ENCODE measurements at regions not wholly inside any gene's neighbourhood (a gene's known extent, or its start where the extent isn't known, plus 50 kb on each side); places are given as distances from the start of the nearest gene placed in this dataset.

DNA sequence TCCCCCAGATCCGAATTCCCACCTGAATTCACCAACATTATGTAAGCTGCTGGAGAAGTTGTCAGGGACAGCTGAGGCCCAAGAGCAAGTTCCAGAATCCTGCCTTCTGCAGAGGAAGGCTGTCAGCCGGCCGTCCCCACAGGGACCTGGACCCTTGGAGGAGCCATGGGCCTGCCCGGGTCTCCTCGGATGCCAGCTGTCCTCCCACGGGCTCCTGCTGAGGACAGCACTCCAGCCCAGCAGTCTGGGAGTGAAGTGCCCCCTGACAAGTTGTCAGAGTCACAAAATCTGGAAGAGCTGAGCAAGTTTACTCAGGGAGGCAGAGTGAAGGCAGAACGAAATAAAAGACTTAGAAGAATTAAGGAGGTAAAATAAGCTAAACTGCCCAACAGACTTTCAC is 192.5 kb upstream of the DAPK1 start:
- no peak overlapping the region for H3K27ac ChIP-seq (ENCODE audit: low read depth)
- no peak overlapping the region for H3K4me3 ChIP-seq
- no peaks in the 10 kb centered on the region for H3K27me3 ChIP-seq (ENCODE audit: insufficient read depth)
- no peaks in the 10 kb centered on the region for H3K79me2 ChIP-seq (replicated peaks; ENCODE audit: insufficient read depth)
- H3K9me2 ChIP-seq (ENCODE audit: insufficient read depth): no peaks in the 10 kb centered on the region; the same call in 1 of the 2 replicates
- Mint-ChIP-seq H3K9me3 (no peaks in the 10 kb centered on the region), H3K27me3 (ENCODE audit: insufficient read depth, low read depth, poor library complexity) (no peaks in the 10 kb centered on the region), H3K27ac (no peak overlapping the region), H3K36me3 (ENCODE audit: low read depth) (no peaks in the 10 kb centered on the region), H3K4me1 (no peaks in the 10 kb centered on the region), H3K4me3 (no peak overlapping the region)
- H3F3A ChIP-seq (replicated peaks; ENCODE audit: low read depth): no peaks in the 10 kb centered on the region
- ATAC-seq: no peak
- no peaks in the 10 kb centered on the region for H3K4me1 ChIP-seq (ENCODE audit: insufficient read depth)
- no peaks in the 10 kb centered on the region for H4K20me1 ChIP-seq (replicated peaks; ENCODE audit: insufficient read depth)
- H3K4me2 ChIP-seq: no peak overlapping the region
- no peaks in the 10 kb centered on the region for H3K36me3 ChIP-seq (ENCODE audit: insufficient read depth)
- DNase-seq (ENCODE audit: low spot score): no peak
- no peak overlapping the region; the same call in 1 of the 2 replicates for H2AFZ ChIP-seq
- no peak for TF ChIP-seq ZNF114 (CRISPR knock-in tag; IDR thresholded peaks at IDR 0.05)
- TF ChIP-seq, protein P1, sequence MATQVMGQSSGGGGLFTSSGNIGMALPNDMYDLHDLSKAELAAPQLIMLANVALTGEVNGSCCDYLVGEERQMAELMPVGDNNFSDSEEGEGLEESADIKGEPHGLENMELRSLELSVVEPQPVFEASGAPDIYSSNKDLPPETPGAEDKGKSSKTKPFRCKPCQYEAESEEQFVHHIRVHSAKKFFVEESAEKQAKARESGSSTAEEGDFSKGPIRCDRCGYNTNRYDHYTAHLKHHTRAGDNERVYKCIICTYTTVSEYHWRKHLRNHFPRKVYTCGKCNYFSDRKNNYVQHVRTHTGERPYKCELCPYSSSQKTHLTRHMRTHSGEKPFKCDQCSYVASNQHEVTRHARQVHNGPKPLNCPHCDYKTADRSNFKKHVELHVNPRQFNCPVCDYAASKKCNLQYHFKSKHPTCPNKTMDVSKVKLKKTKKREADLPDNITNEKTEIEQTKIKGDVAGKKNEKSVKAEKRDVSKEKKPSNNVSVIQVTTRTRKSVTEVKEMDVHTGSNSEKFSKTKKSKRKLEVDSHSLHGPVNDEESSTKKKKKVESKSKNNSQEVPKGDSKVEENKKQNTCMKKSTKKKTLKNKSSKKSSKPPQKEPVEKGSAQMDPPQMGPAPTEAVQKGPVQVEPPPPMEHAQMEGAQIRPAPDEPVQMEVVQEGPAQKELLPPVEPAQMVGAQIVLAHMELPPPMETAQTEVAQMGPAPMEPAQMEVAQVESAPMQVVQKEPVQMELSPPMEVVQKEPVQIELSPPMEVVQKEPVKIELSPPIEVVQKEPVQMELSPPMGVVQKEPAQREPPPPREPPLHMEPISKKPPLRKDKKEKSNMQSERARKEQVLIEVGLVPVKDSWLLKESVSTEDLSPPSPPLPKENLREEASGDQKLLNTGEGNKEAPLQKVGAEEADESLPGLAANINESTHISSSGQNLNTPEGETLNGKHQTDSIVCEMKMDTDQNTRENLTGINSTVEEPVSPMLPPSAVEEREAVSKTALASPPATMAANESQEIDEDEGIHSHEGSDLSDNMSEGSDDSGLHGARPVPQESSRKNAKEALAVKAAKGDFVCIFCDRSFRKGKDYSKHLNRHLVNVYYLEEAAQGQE (IDR thresholded peaks at IDR 0.05; ENCODE audit: unreplicated experiment): no peak

DNA sequence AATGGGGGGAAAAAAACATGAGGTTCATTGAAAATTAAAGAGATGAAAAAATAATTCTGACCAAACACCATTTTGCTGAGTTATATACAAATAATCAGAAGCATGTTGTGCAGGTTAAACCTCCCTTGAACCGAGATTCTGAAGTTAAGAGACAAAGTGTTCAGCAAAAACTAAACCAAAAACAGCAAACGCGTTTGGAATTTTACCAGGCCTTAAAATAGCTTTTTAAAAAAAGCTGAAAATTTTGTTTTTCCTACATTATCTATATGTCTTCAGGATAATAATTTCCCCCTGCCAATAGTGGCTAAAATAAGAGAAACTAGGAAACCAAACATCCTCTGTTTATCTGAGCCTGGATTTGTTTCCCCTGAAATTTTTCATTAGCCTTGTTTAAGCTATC is 191.7 kb upstream of the DAPK1 start:
- Histone ChIP-seq H3K4me1 (ENCODE audit: insufficient read depth) (no peaks in the 10 kb centered on the region), H3F3A (replicated peaks; ENCODE audit: low read depth) (no peaks in the 10 kb centered on the region), H3K4me2 (no peak overlapping the region), H3K79me2 (replicated peaks; ENCODE audit: insufficient read depth) (no peaks in the 10 kb centered on the region), H2AFZ (no peak overlapping the region), H3K9me2 (ENCODE audit: insufficient read depth) (no peaks in the 10 kb centered on the region), H3K27ac (ENCODE audit: low read depth) (no peak overlapping the region), H3K36me3 (ENCODE audit: insufficient read depth) (no peaks in the 10 kb centered on the region), H3K27me3 (ENCODE audit: insufficient read depth) (no peaks in the 10 kb centered on the region), H4K20me1 (replicated peaks; ENCODE audit: insufficient read depth) (no peaks in the 10 kb centered on the region), H3K4me3 (no peak overlapping the region)
- no peak overlapping the region for H3K4me3 Mint-ChIP-seq
- H3K9me3 Mint-ChIP-seq: no peaks in the 10 kb centered on the region
- H3K27ac Mint-ChIP-seq: no peak overlapping the region
- H3K27me3 Mint-ChIP-seq (ENCODE audit: insufficient read depth, low read depth, poor library complexity): peaks cover 1% of the 10 kb centered on the region
- ATAC-seq: no peak
- DNase-seq (ENCODE audit: low spot score): no peak
- H3K36me3 Mint-ChIP-seq (ENCODE audit: low read depth): no peaks in the 10 kb centered on the region
- no peaks in the 10 kb centered on the region for H3K4me1 Mint-ChIP-seq
- TF ChIP-seq CREB1 (CRISPR knock-in tag; IDR thresholded peaks at IDR 0.05; ENCODE audit: low read depth): no peak
- TF ChIP-seq EZH2phosphoT487 (IDR thresholded peaks at IDR 0.05; ENCODE audit: unreplicated experiment): no peak
- TF ChIP-seq, protein P2, sequence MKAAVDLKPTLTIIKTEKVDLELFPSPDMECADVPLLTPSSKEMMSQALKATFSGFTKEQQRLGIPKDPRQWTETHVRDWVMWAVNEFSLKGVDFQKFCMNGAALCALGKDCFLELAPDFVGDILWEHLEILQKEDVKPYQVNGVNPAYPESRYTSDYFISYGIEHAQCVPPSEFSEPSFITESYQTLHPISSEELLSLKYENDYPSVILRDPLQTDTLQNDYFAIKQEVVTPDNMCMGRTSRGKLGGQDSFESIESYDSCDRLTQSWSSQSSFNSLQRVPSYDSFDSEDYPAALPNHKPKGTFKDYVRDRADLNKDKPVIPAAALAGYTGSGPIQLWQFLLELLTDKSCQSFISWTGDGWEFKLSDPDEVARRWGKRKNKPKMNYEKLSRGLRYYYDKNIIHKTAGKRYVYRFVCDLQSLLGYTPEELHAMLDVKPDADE (IDR thresholded peaks at IDR 0.05): no peak
- TF ChIP-seq JUNB (IDR thresholded peaks at IDR 0.05; ENCODE audit: unreplicated experiment): no peak
- no peak for TF ChIP-seq NANOG (IDR thresholded peaks at IDR 0.05; ENCODE audit: borderline replicate concordance)
- no peak for TF ChIP-seq EZH2 (IDR thresholded peaks at IDR 0.05; ENCODE audit: low read depth, unreplicated experiment)
- TF ChIP-seq, protein P1 (IDR thresholded peaks at IDR 0.05; ENCODE audit: unreplicated experiment): no peak
